ENCODE measurements at regions not wholly inside any gene's neighbourhood (a gene's known extent, or its start where the extent isn't known, plus 50 kb on each side); places are given as distances from the start of the nearest gene placed in this dataset.

DNA sequence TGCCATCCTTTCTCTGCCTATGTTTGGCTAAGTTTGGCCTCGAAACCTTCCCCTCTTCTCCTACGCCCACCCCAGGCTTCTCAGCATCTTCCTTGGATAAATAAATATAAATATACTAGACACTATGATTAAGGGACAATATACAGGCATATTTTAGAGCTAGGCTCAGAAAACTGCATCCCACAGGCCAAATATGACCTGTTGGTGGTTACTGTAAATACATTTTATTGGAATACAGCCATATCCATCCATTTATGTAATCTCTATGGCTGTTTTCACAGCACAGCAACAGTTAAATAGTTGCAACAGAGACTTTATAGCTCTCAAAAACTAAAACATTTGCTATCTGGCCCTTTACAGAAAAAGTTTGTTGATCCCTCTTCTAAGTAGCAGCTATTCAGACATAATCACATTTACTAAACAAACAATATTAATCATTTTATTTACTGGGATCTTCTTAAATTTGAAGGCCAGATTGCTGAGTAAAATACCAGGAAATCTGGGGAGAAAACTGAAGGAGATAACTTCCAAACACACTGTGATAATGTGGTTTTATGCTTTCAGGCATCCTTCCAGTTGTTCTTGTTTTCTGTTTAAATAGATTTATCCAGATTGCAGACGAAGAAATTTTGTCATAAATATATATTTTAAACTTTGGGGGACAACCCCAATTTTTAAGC is 269.7 kb upstream of the THRB start:
- Histone ChIP-seq H4K20me1 (ENCODE audit: insufficient read depth) (no peaks in the 10 kb centered on the region), H3K4me1 (ENCODE audit: low read depth, poor library complexity, severe bottlenecking) (no peaks in the 10 kb centered on the region)
- TF ChIP-seq, protein P1, sequence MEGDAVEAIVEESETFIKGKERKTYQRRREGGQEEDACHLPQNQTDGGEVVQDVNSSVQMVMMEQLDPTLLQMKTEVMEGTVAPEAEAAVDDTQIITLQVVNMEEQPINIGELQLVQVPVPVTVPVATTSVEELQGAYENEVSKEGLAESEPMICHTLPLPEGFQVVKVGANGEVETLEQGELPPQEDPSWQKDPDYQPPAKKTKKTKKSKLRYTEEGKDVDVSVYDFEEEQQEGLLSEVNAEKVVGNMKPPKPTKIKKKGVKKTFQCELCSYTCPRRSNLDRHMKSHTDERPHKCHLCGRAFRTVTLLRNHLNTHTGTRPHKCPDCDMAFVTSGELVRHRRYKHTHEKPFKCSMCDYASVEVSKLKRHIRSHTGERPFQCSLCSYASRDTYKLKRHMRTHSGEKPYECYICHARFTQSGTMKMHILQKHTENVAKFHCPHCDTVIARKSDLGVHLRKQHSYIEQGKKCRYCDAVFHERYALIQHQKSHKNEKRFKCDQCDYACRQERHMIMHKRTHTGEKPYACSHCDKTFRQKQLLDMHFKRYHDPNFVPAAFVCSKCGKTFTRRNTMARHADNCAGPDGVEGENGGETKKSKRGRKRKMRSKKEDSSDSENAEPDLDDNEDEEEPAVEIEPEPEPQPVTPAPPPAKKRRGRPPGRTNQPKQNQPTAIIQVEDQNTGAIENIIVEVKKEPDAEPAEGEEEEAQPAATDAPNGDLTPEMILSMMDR (conservative IDR thresholded peaks at IDR 0.05; ENCODE audit: low read depth, low read length) = no peak

GRCh38 chr3:24765399-24765798 is 270.7 kb upstream of the THRB start:
- no peak overlapping the region for H3K9ac ChIP-seq
- no peak overlapping the region for H2AFZ ChIP-seq (ENCODE audit: low read depth)
- no peak overlapping the region for H3K27ac ChIP-seq
- no peak overlapping the region for H3K4me3 ChIP-seq (IDR thresholded peaks at IDR 0.05; ENCODE audit: insufficient read depth, low read depth, low read length)
- no peaks in the 10 kb centered on the region for H3K79me2 ChIP-seq (ENCODE audit: insufficient read depth, low read depth)
- H3K4me1 ChIP-seq (ENCODE audit: low read depth, poor library complexity, severe bottlenecking) = no peaks in the 10 kb centered on the region
- TF ChIP-seq, protein P1 (conservative IDR thresholded peaks at IDR 0.05; ENCODE audit: low read depth, low read length) = no peak
- H4K20me1 ChIP-seq (ENCODE audit: insufficient read depth) = no peaks in the 10 kb centered on the region
- H3K36me3 ChIP-seq (ENCODE audit: insufficient read depth) = no peaks in the 10 kb centered on the region
- no peaks in the 10 kb centered on the region for H3K27me3 ChIP-seq (ENCODE audit: insufficient read depth, low read depth)
- H3K4me2 ChIP-seq = no peak overlapping the region

More for the DNA sequence above, 269.7 kb upstream of the THRB start:
- Histone ChIP-seq H3K36me3 (ENCODE audit: insufficient read depth) (no peaks in the 10 kb centered on the region), H3K4me3 (IDR thresholded peaks at IDR 0.05; ENCODE audit: insufficient read depth, low read depth, low read length) (no peak overlapping the region), H3K27ac (no peak overlapping the region), H3K4me2 (no peak overlapping the region), H3K79me2 (ENCODE audit: insufficient read depth, low read depth) (no peaks in the 10 kb centered on the region), H2AFZ (ENCODE audit: low read depth) (no peak overlapping the region), H3K27me3 (ENCODE audit: insufficient read depth, low read depth) (no peaks in the 10 kb centered on the region), H3K9ac (no peak overlapping the region)

DNA sequence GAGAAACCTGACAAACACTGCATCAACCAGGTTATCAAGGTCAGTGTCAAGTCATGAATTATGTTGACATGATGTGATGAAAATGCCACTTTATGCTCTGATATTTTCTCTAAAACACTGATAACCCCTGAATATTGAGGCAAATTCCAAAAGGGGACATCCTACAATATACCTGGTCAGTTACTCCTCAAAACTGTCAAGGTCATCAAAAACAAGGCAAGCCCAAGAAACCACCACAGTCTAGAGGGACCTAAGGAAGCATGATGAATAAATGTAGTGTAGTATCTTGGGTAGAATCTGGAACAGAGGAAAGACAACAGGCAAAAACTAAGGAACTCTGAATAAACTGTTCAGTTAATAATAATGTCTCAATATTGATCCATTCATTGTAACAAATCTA is 275.3 kb upstream of the THRB start:
- H2AFZ ChIP-seq (ENCODE audit: low read depth) = no peak overlapping the region
- no peak overlapping the region for H3K9ac ChIP-seq
- TF ChIP-seq, protein P1 (conservative IDR thresholded peaks at IDR 0.05; ENCODE audit: low read depth, low read length) = no peak
- no peaks in the 10 kb centered on the region for H3K4me1 ChIP-seq (ENCODE audit: low read depth, poor library complexity, severe bottlenecking)
- H3K27ac ChIP-seq = no peak overlapping the region
- H3K4me3 ChIP-seq (IDR thresholded peaks at IDR 0.05; ENCODE audit: insufficient read depth, low read depth, low read length) = no peak overlapping the region
- H3K79me2 ChIP-seq (ENCODE audit: insufficient read depth, low read depth) = no peaks in the 10 kb centered on the region
- H4K20me1 ChIP-seq (ENCODE audit: insufficient read depth) = no peaks in the 10 kb centered on the region
- no peaks in the 10 kb centered on the region for H3K27me3 ChIP-seq (ENCODE audit: insufficient read depth, low read depth)
- no peak overlapping the region for H3K4me2 ChIP-seq
- no peaks in the 10 kb centered on the region for H3K36me3 ChIP-seq (ENCODE audit: insufficient read depth)

DNA sequence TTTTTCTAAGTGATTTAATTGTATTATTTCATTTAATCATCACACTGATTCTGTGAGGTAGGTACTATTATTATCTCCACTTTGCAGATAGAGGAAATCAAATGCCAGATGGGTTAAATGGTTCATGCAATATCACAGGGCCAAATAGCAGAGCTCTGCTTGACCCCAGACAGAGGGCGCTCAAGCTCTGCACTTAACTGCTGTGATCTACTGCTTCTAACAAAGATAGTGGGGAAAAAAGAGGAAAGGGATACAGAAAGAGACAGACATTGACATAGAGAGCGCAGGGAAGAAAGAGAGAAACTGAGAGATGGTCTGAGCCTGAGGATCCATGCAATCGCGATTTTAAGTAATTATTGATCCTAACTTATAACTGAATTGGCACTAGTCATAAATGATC is 279.1 kb upstream of the THRB start:
- Histone ChIP-seq H3K79me2 (ENCODE audit: insufficient read depth, low read depth) (no peaks in the 10 kb centered on the region), H3K36me3 (ENCODE audit: insufficient read depth) (no peaks in the 10 kb centered on the region), H3K4me3 (IDR thresholded peaks at IDR 0.05; ENCODE audit: insufficient read depth, low read depth, low read length) (no peak overlapping the region), H3K4me1 (ENCODE audit: low read depth, poor library complexity, severe bottlenecking) (no peaks in the 10 kb centered on the region), H4K20me1 (ENCODE audit: insufficient read depth) (no peaks in the 10 kb centered on the region), H3K4me2 (no peak overlapping the region), H3K27ac (no peak overlapping the region), H3K9ac (no peak overlapping the region), H3K27me3 (ENCODE audit: insufficient read depth, low read depth) (no peaks in the 10 kb centered on the region), H2AFZ (ENCODE audit: low read depth) (no peak overlapping the region)
- TF ChIP-seq, protein P1 (conservative IDR thresholded peaks at IDR 0.05; ENCODE audit: low read depth, low read length) = peak; percentile 71

Data from KMS-11 (cell line).